ENCODE measurements at regions not wholly inside any gene's neighbourhood (a gene's known extent, or its start where the extent isn't known, plus 50 kb on each side); places are given as distances from the start of the nearest gene placed in this dataset.
"Not testable (repeated sequence)": the region's sequence is repeated elsewhere in the genome, so short reads cannot be mapped to it uniquely, and the experiment has no call there.

- Histone ChIP-seq H3K4me1 (ENCODE audit: insufficient read depth, low read length, severe bottlenecking) (peaks cover 6% of the 10 kb centered on the region), H4K20me1 (ENCODE audit: insufficient read depth, low read length) (no peaks in the 10 kb centered on the region), H3F3A (ENCODE audit: insufficient read depth, low read length) (no peaks in the 10 kb centered on the region), H3K4me3 (ENCODE audit: low read depth, low read length, poor library complexity, severe bottlenecking) (no peak overlapping the region), H3K27me3 (ENCODE audit: insufficient read depth, low read length) (no peaks in the 10 kb centered on the region), H3K4me2 (ENCODE audit: low read length) (no peak overlapping the region), H3K9me3 (ENCODE audit: low read length) (no peaks in the 10 kb centered on the region), H3K9me2 (ENCODE audit: low read depth, low read length) (no peaks in the 10 kb centered on the region), H3K79me2 (ENCODE audit: insufficient read depth, low read length) (no peaks in the 10 kb centered on the region), H3K27ac (ENCODE audit: low read depth, low read length, poor library complexity, severe bottlenecking) (no peak overlapping the region), H3K36me3 (ENCODE audit: insufficient read depth, low read length) (no peaks in the 10 kb centered on the region), H3K9ac (ENCODE audit: low read length) (no peak overlapping the region), H2AFZ (ENCODE audit: low read length) (no peak overlapping the region)
- TF ChIP-seq CTCF (IDR thresholded peaks at IDR 0.05; ENCODE audit: low read length) (no peak), EZH2 (IDR thresholded peaks at IDR 0.05; ENCODE audit: borderline replicate concordance, low read length) (no peak)
Observed at GRCh38 chr1:221576268-221576667, 165.6 kb downstream of the DUSP10 start.

- Histone ChIP-seq H4K20me1 (ENCODE audit: insufficient read depth, low read length) (no peaks in the 10 kb centered on the region), H3K36me3 (ENCODE audit: insufficient read depth, low read length) (no peaks in the 10 kb centered on the region), H3K4me1 (ENCODE audit: insufficient read depth, low read length, severe bottlenecking) (no peaks in the 10 kb centered on the region), H3K9me2 (ENCODE audit: low read depth, low read length) (no peaks in the 10 kb centered on the region), H3F3A (ENCODE audit: insufficient read depth, low read length) (no peaks in the 10 kb centered on the region), H3K4me2 (ENCODE audit: low read length) (no peak overlapping the region), H3K27me3 (ENCODE audit: insufficient read depth, low read length) (no peaks in the 10 kb centered on the region), H3K27ac (ENCODE audit: low read depth, low read length, poor library complexity, severe bottlenecking) (no peak overlapping the region), H2AFZ (ENCODE audit: low read length) (no peak overlapping the region), H3K9ac (ENCODE audit: low read length) (no peak overlapping the region), H3K79me2 (ENCODE audit: insufficient read depth, low read length) (no peaks in the 10 kb centered on the region), H3K9me3 (ENCODE audit: low read length) (0 out of 2 replicates have a peak, but pooled peaks cover 3% of the 10 kb centered on the region), H3K4me3 (ENCODE audit: low read depth, low read length, poor library complexity, severe bottlenecking) (no peak overlapping the region)
- TF ChIP-seq CTCF (IDR thresholded peaks at IDR 0.05; ENCODE audit: low read length) (no peak), EZH2 (IDR thresholded peaks at IDR 0.05; ENCODE audit: borderline replicate concordance, low read length) (no peak)
Observed at GRCh38 chr1:221583465-221583864, 158.4 kb downstream of the DUSP10 start.

GRCh38 chr1:221587013-221587412 lies 154.9 kb downstream of the DUSP10 start:
- H3K9ac ChIP-seq (ENCODE audit: low read length); H3K79me2 ChIP-seq (ENCODE audit: insufficient read depth, low read length); H4K20me1 ChIP-seq (ENCODE audit: insufficient read depth, low read length); H3K4me3 ChIP-seq (ENCODE audit: low read depth, low read length, poor library complexity, severe bottlenecking); H3K9me3 ChIP-seq (ENCODE audit: low read length); H3K27ac ChIP-seq (ENCODE audit: low read depth, low read length, poor library complexity, severe bottlenecking); H3K4me1 ChIP-seq (ENCODE audit: insufficient read depth, low read length, severe bottlenecking); H3K36me3 ChIP-seq (ENCODE audit: insufficient read depth, low read length); H3K27me3 ChIP-seq (ENCODE audit: insufficient read depth, low read length); H3F3A ChIP-seq (ENCODE audit: insufficient read depth, low read length); H3K4me2 ChIP-seq (ENCODE audit: low read length); H3K9me2 ChIP-seq (ENCODE audit: low read depth, low read length); H2AFZ ChIP-seq (ENCODE audit: low read length): not testable (repeated sequence)

- H4K20me1 ChIP-seq (ENCODE audit: insufficient read depth, low read length); H3K9ac ChIP-seq (ENCODE audit: low read length); H3K9me3 ChIP-seq (ENCODE audit: low read length); H3K9me2 ChIP-seq (ENCODE audit: low read depth, low read length); H3K4me2 ChIP-seq (ENCODE audit: low read length); H3F3A ChIP-seq (ENCODE audit: insufficient read depth, low read length); H3K36me3 ChIP-seq (ENCODE audit: insufficient read depth, low read length); H3K79me2 ChIP-seq (ENCODE audit: insufficient read depth, low read length); H2AFZ ChIP-seq (ENCODE audit: low read length); H3K27me3 ChIP-seq (ENCODE audit: insufficient read depth, low read length); H3K27ac ChIP-seq (ENCODE audit: low read depth, low read length, poor library complexity, severe bottlenecking); H3K4me1 ChIP-seq (ENCODE audit: insufficient read depth, low read length, severe bottlenecking); H3K4me3 ChIP-seq (ENCODE audit: low read depth, low read length, poor library complexity, severe bottlenecking): not testable (repeated sequence)
Observed at GRCh38 chr1:221591250-221591649, 150.6 kb downstream of the DUSP10 start.
